SK-N-MC (cell line): ENCODE measurements at regions not wholly inside any gene's neighbourhood (a gene's known extent, or its start where the extent isn't known, plus 50 kb on each side); places are given as distances from the start of the nearest gene placed in this dataset.

ENCODE experiments used
- EZH2 ChIP-seq: fragments of 200-600 bp; sonication (generic); IDR thresholded peaks from one replicate; pipeline ENCODE4 v1.6.1; 2017; ENCODE audit warnings: antibody characterized with exemption
- FOXP2 ChIP-seq: optimal IDR thresholded peaks from 2 replicates; pipeline ENCODE3; 2011; ENCODE audit warnings: mild to moderate bottlenecking, moderate library complexity; ENCODE audit not compliant: insufficient read depth; ENCODE audit errors: extremely low read length, control extremely low read depth
- POLR2AphosphoS5 ChIP-seq: IDR thresholded peaks from 2 replicates; pipeline ENCODE4 v1.6.1; 2012; ENCODE audit warnings: mild to moderate bottlenecking, low read depth, low read length, borderline replicate concordance

GRCh38 chr13:97134364-97135095, 87.6 kb upstream of the MBNL2 start:
- TF ChIP-seq POLR2AphosphoS5 (no peak), EZH2 (no peak), FOXP2 (no peak)
